ENCODE measurements at regions not wholly inside any gene's neighbourhood (a gene's known extent, or its start where the extent isn't known, plus 50 kb on each side); places are given as distances from the start of the nearest gene placed in this dataset.

DNA sequence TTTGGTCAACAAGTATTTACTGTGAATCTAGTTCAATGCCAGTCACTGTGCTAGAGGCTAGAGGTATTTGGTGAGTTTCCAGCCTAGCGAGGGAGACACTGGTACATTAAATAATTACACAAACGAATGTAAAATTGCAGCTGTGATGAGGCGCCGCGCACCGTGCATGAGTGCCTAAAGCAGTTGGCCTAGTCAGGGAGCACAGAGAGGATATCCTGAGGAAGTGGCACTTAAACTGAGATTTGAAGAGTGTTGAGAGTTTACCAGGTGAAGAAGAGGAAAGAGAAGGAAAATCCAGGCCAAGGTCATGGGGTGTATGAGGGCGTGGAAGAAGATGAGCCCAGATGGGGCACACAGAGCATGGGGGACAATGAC is 157.6 kb upstream of the NDUFV2 start:
- no peak for DNase-seq

- no peak for DNase-seq
These were observed 157.0 kb upstream of the NDUFV2 start for GRCh38 chr18:8945514-8945913.

DNA sequence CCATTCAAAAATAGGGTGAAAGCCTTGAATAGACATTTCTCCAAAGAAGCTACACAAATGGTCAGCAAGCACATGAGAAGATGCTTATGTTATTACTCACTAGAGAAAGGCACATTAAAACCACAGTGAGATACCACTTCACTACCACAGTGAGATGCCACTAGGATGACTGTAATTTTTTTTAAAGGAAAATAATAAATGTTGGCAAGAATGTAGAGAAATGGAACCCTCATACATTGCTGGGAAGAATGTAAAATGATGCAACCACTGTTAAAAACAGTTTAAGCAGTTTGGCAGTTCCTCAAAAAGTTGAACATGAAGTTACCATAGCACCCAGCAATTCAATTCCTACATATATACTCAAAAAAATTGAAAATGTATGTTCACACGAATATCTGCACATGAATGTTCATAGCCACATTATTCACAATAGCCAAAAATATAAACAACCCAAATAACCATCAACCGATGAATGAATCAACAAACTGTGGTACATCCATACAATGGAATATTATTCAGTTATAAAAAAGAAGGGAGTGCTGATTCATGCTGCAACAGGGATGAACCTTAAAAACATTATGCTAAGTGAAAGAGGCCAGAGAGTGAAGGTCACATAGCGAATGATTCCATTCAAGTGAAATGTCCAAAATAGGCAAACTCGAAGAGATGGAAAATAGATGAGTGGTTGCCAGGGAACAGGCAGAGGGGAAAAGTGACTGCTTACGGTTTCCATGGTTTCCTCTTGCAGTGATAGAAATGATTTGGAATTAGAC is 156.2 kb upstream of the NDUFV2 start:
- no peak for DNase-seq

GRCh38 chr18:8947566-8947965 is 154.9 kb upstream of the NDUFV2 start:
- no peak for DNase-seq

- DNase-seq, result no peak
These were observed 154.5 kb upstream of the NDUFV2 start for GRCh38 chr18:8948011-8948410.

DNA sequence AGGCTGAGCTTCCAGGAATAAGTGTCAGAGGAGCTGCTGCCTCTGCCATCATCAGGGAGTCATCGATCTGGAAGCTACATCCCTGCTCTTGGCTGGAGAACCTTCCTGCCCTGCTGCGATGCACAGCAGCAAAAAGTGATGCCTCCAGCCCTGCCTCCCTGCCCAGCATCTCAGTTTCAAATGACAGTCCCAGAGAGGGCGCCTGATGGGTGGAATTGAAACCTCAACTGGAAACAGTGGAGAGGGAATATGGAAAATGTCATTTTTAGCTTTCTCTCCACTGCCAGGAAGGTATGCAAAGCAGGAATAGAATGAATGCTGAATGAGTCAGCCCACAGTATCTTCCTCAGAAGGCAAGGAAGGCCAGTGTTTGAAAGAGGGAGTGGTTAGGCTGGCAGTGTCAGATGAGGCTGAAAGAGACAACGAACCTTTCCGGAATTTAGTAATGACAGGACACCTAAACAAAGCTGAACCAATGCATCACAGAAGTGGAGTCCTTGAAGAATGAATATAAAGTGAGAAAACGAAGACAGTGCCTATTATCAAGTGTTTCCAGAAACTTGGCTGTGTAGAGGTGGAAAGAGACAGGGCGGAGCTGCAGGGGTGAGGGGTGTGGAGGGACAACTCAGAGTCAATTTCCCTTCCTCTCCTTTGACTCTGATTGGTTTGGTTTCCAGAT is 153.9 kb upstream of the NDUFV2 start:
- no peak for DNase-seq

DNA sequence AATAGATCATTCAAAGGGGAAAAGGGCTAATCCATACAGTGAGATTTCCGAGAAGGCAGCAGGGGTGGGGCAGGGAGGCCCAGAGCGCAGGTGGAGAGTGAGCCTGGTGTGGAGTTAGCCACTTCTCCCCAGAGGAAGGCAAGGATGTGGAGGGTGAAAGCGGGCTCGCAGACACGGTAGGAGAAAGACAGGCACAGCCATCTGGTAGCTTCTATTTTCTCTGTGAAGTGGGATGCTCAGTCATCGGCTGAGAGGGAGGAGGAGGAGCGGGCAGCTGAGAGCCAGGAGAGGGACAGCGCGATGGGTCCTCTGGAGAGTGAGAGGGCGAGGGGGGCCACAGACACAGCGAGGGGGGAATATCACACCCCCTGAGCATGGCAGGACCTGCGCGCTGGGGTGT is 153.3 kb upstream of the NDUFV2 start:
- DNase-seq, result no peak

GRCh38 chr18:8951491-8951890 is 151.0 kb upstream of the NDUFV2 start:
- no peak for DNase-seq

- DNase-seq, result no peak
These were observed 150.3 kb upstream of the NDUFV2 start for GRCh38 chr18:8952174-8952573.

DNA sequence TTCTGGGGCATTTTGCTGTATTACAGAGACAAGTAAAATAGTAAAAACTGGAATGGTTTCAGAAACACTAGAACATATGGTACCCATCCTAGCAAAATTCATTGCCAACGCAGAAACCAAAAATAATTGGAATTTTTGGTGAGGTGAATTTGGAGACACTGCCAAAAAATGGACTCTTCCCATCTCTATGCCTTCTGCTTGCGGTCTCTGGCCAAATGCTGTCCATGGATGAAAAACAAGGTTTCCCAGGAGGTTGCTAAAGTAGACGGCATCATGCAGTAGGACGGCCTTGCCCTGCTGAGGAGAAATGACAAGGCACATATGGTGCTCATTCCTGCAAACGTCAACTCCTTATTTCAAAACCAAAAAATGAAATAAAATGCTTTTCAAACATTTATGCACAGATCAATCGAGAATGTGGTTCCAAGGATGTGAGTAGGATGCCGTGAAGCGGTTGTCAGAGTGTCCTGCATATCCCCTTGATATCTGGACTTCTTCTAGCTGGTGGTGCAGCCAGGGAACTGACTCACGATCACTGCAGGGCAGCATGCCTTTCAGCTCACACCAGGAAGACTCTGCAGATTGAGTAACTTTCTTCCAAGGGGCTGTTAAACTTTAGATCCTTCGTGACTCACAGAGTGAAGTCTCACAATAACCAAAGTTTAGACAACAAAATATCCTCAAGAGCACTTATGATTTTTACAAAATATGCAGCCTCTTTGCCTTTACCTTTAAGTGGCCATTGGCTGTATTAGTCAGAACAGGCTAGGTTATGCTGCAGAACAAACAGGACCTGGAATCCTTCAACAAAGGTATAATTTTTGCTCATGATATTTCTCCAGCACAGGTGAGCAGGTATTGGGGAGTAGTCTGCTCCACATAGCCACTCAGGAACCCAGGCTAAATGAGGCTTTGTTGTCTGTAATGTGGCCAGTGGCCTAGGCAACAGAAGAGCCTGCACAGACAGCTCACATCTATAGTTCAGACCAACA is 149.4 kb upstream of the NDUFV2 start:
- peak; percentile 29 for DNase-seq

DNA sequence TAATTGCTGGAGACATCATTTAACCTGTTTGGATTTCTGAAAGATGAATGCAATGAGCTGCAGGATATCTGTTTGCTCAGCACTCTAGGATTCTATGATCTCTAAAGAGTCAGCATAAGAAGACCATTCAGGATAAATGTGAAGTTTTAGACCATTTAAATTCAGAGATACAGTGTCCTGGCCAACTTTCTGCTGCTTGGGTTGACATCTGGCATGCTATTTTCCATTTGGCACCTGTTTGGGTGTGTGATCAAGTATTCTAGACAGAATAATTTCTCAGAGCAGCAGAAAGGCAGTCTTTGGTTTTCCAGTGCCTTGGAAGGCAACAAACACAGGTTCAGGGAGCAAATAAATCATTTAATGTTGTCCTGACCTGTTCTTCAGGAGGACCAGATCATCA is 144.8 kb upstream of the NDUFV2 start:
- no peak for DNase-seq

DNA sequence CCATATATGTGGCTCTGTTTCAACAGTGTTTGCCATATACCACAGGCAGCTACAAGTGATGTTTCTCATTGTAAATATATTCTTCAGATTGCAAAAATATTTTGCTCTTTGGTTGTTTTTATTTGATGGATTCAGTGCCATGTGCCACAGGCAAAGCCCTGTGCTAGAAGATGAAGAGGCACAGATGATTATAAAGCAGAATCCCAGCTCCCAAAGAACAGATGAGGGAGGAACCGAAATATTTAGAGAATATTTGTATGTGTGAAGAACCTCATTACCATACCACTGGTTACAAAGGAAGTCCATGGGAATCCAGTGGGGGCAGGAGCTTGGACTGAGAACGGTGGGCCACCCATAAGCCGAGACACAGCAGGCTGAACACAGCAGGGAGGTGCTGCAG is 143.8 kb upstream of the NDUFV2 start:
- no peak for DNase-seq

GRCh38 chr18:8959551-8960135 is 142.9 kb upstream of the NDUFV2 start:
- no peak for DNase-seq

DNA sequence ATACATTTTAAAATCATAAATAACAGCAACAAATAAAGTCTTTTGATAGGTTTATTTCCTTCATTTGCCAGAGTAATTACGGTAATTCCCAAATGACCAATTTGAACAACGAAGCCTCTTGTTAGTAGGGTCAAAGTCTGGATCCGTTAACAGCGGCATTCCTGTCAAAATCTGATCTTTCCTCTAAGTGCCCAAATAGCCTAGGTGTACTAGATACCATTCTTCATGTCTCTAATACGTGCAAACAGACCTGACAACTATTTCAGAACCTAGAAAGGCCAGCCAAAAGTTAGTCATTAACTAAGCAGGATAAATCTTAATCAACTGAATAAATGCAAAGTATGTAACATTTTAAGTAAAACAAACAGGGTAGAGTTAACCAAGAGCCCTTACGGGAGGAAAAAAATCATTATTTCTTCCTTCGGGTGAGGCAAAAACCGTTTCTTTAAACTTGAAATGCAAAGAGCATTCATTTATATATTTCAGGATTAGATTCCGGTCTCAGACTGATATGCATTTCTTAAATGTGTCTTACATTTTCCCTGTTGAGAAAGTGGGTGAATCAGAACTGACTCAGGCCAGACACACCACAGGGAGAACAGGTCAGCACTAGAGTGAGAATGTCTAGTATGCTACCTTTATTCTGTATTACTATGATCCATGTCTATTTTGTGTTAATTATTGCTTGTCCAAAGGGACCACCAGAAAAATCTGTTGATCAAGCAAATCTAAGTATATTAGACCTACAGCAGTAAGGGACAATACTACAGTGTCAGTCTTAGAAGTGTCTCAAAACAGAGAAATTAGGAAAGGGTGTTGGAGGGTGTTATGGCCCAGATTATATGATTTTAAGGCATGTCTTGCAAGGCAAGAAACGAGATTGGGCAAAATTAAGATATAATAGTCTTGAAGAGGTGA is 141.5 kb upstream of the NDUFV2 start:
- no peak for DNase-seq

GRCh38 chr18:8962192-8962779 is 140.2 kb upstream of the NDUFV2 start:
- no peak for DNase-seq

DNA sequence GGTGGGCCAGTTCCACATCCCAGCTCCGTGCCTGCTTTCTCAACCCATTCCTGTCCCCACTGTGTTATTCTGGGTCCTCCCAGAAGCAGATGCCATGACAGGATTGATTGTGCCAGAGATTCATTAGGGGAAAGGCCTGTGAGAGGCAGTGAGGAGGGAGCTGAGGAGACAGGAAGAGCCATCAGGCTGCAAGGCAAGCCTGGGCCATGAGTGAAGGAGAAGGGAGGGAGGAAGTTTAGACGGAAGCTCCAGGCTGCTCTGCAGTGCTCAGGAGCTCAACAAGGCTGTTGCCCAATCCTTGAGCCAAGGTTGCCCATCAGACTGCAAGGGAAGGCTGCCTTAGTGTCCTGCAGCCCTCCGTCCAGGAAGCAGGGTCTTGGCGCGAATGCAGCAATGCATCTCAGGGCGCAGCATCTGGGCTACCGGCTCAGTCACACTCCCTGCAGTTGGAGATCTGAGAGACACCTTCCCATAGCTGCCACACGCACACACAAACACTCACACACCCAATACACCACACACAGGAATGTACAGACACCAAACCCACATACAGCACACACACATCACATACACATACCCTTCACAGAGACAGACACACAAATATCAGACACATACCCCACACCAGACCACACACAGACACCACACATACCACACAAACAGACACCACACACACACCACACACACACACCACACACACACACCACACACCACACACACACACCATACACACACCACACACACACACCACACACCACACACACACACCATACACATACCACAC is 139.5 kb upstream of the NDUFV2 start:
- DNase-seq, result no peak

- DNase-seq, result no peak
These were observed 138.6 kb upstream of the NDUFV2 start for GRCh38 chr18:8963876-8964275.

GRCh38 chr18:8965398-8965797 is 137.1 kb upstream of the NDUFV2 start:
- DNase-seq, result no peak

- DNase-seq, result no peak
These were observed 135.7 kb upstream of the NDUFV2 start for GRCh38 chr18:8966821-8967220.

DNA sequence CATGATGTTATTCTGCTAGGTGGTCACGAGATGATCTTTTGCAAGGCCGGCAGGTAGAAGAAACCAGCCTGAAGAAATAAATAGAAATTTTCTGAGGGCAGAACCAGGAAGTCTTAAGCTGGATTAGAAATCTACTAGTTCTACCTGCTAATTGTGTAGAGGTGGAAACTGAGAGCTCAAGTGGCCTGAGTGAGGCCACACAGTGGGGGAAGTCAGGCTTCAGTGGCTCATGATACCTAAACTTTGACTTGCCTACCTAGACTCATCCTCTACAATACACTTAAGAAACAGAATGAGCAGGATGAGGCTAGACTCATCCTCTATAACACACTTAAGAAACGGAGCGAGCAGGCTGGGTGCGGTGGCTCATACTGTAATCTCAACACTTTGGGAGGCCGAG is 134.9 kb upstream of the NDUFV2 start:
- DNase-seq, result no peak
